ENCODE measurements at regions not wholly inside any gene's neighbourhood (a gene's known extent, or its start where the extent isn't known, plus 50 kb on each side); places are given as distances from the start of the nearest gene placed in this dataset.

DNA sequence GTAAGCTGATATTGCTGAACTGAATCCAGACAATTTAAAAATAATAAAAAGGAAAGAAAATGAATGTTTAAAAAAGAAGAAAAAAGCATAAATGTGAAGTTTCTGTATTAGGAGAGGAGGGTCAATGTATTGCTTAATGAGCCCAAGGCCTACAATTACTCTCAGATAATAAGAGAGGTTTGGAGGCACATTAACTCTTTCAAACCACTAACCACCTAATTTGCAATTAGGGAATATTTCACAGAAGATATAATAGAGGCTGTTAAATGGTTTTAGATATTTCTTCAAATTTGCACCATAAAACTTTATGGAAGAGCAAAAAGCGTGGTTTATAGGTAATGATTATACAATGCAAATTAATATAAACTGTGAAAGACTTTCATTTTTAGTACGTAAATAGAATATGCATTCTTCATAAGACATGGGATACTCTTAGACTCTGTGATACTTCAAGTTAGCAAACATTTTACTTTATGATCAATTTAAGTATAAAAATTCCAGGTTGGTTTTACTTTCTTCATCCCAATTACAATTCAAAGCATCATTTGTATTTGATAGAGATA is 364.2 kb upstream of the GALNTL6 start:
- DNase-seq (ENCODE audit: low read depth), result no peak
- Histone ChIP-seq H3K4me3 (ENCODE audit: low read length) (no peak overlapping the region), H3K27me3 (replicated peaks; ENCODE audit: control insufficient read depth, insufficient read depth, low read length) (no peaks in the 10 kb centered on the region), H3K9ac (ENCODE audit: low read length) (no peak overlapping the region), H3K36me3 (ENCODE audit: control insufficient read depth, insufficient read depth, low read length, severe bottlenecking) (no peaks in the 10 kb centered on the region), H3K9me3 (ENCODE audit: control insufficient read depth, low read length) (no peaks in the 10 kb centered on the region), H3K4me1 (ENCODE audit: control insufficient read depth, insufficient read depth, low read length) (no peaks in the 10 kb centered on the region)

GRCh38 chr4:171448358-171448757 is 364.8 kb upstream of the GALNTL6 start:
- H3K9ac ChIP-seq (ENCODE audit: low read length), result no peak overlapping the region
- H3K27me3 ChIP-seq (replicated peaks; ENCODE audit: control insufficient read depth, insufficient read depth, low read length), result no peaks in the 10 kb centered on the region
- H3K9me3 ChIP-seq (ENCODE audit: control insufficient read depth, low read length), result no peaks in the 10 kb centered on the region
- no peak for DNase-seq (ENCODE audit: low read depth)
- H3K4me1 ChIP-seq (ENCODE audit: control insufficient read depth, insufficient read depth, low read length), result no peaks in the 10 kb centered on the region
- no peaks in the 10 kb centered on the region for H3K36me3 ChIP-seq (ENCODE audit: control insufficient read depth, insufficient read depth, low read length, severe bottlenecking)
- H3K4me3 ChIP-seq (ENCODE audit: low read length), result no peak overlapping the region

- no peaks in the 10 kb centered on the region for H3K27me3 ChIP-seq (replicated peaks; ENCODE audit: control insufficient read depth, insufficient read depth, low read length)
- no peak overlapping the region for H3K4me3 ChIP-seq (ENCODE audit: low read length)
- no peak for DNase-seq (ENCODE audit: low read depth)
- no peaks in the 10 kb centered on the region for H3K36me3 ChIP-seq (ENCODE audit: control insufficient read depth, insufficient read depth, low read length, severe bottlenecking)
- no peak overlapping the region for H3K9ac ChIP-seq (ENCODE audit: low read length)
- H3K9me3 ChIP-seq (ENCODE audit: control insufficient read depth, low read length), result no peaks in the 10 kb centered on the region
- no peaks in the 10 kb centered on the region for H3K4me1 ChIP-seq (ENCODE audit: control insufficient read depth, insufficient read depth, low read length)
These were observed 371.8 kb upstream of the GALNTL6 start for GRCh38 chr4:171441300-171441941.

DNA sequence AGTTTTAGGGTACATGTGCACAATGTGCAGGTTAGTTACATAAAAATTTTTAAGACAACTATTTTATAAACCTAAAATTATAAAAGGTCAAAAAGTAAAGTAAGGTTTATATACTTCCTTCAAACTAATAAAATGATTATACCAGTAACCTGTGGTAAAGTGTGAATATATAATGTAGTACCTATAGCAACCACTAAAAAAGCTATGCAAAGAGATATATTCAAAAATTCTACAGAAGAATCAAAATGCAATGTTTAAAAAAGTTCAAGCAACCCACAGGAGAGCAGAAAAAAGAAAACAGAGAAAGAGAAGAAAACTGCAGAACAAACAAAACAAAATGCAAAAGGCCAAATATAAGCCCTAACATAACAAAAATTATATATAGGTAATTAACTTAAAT is 379.5 kb upstream of the GALNTL6 start:
- DNase-seq (ENCODE audit: low read depth), result no peak
- no peak overlapping the region for H3K4me3 ChIP-seq (ENCODE audit: low read length)
- H3K9ac ChIP-seq (ENCODE audit: low read length), result no peak overlapping the region
- no peaks in the 10 kb centered on the region for H3K9me3 ChIP-seq (ENCODE audit: control insufficient read depth, low read length)
- H3K4me1 ChIP-seq (ENCODE audit: control insufficient read depth, insufficient read depth, low read length), result no peaks in the 10 kb centered on the region
- no peaks in the 10 kb centered on the region for H3K36me3 ChIP-seq (ENCODE audit: control insufficient read depth, insufficient read depth, low read length, severe bottlenecking)
- no peaks in the 10 kb centered on the region for H3K27me3 ChIP-seq (replicated peaks; ENCODE audit: control insufficient read depth, insufficient read depth, low read length)

DNA sequence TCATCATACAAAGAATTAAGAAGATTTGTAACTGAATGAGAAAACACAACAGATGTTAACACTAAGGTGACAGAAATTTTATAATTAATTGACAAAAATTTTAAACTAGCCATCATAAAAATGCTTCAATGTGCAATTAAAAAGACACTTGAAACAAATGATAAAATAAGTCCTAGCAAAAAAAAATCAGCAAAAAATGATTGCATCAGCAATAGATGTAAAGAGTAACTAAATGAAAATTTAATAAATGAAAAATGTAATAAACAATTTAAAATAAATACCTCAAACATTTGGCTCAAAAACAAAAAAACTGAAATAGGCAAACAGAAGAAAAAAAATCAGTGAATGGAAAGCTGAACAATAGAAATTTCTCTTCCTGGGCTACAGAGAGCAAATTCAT is 380.7 kb upstream of the GALNTL6 start:
- Histone ChIP-seq H3K27me3 (replicated peaks; ENCODE audit: control insufficient read depth, insufficient read depth, low read length) (no peaks in the 10 kb centered on the region), H3K4me1 (ENCODE audit: control insufficient read depth, insufficient read depth, low read length) (no peaks in the 10 kb centered on the region), H3K9ac (ENCODE audit: low read length) (no peak overlapping the region), H3K4me3 (ENCODE audit: low read length) (no peak overlapping the region), H3K9me3 (ENCODE audit: control insufficient read depth, low read length) (no peaks in the 10 kb centered on the region), H3K36me3 (ENCODE audit: control insufficient read depth, insufficient read depth, low read length, severe bottlenecking) (no peaks in the 10 kb centered on the region)
- no peak for DNase-seq (ENCODE audit: low read depth)

DNA sequence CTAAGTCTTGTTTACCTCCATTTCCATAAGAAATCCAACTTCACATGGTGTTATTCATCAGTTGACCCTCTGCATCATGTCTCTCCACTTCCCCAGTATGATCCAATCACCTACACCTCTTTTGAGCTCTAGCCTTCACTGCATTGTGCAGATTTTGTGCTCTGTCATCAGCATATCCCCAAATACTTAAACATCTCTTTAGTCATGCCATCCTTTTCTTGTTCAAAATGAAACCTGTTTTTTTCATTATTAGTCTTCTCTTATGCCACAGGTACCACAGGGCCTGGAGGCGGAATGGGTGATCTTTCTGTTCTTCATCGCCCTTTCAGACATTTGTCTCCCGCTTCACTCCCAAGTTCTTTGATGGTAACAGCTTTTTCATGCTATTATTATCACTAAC is 382.7 kb upstream of the GALNTL6 start:
- DNase-seq (ENCODE audit: low read depth), result no peak

DNA sequence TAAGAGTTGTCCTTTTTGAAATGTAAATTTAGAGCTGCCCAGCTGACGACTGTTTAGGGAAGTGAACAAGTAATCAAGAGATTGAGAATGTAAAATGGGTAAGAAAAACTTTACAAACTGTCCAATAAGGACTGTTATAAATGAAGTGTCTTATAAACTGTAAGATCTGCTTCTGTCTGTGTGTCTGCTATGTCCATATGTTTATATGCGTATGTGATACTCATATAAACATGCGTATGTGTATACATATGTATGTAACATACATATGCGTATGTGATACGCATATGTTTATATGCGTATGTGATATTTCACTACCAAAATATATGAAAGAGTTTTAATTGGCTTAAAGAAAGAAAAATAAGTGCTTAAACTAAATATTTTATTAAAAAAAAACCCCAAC is 416.0 kb upstream of the GALNTL6 start:
- H3K4me1 ChIP-seq (ENCODE audit: control insufficient read depth, insufficient read depth, low read length), result no peaks in the 10 kb centered on the region
- H3K9me3 ChIP-seq (ENCODE audit: control insufficient read depth, low read length), result peaks cover 5% of the 10 kb centered on the region
- no peak overlapping the region for H3K4me3 ChIP-seq (ENCODE audit: low read length)
- no peaks in the 10 kb centered on the region for H3K27me3 ChIP-seq (replicated peaks; ENCODE audit: control insufficient read depth, insufficient read depth, low read length)
- H3K36me3 ChIP-seq (ENCODE audit: control insufficient read depth, insufficient read depth, low read length, severe bottlenecking), result no peaks in the 10 kb centered on the region
- DNase-seq (ENCODE audit: low read depth), result no peak
- H3K9ac ChIP-seq (ENCODE audit: low read length), result no peak overlapping the region

More for the DNA sequence above, 382.7 kb upstream of the GALNTL6 start:
- no peaks in the 10 kb centered on the region for H3K4me1 ChIP-seq (ENCODE audit: control insufficient read depth, insufficient read depth, low read length)
- H3K27me3 ChIP-seq (replicated peaks; ENCODE audit: control insufficient read depth, insufficient read depth, low read length), result no peaks in the 10 kb centered on the region
- no peaks in the 10 kb centered on the region for H3K9me3 ChIP-seq (ENCODE audit: control insufficient read depth, low read length)
- no peak overlapping the region for H3K4me3 ChIP-seq (ENCODE audit: low read length)
- H3K36me3 ChIP-seq (ENCODE audit: control insufficient read depth, insufficient read depth, low read length, severe bottlenecking), result no peaks in the 10 kb centered on the region
- no peak overlapping the region for H3K9ac ChIP-seq (ENCODE audit: low read length)

DNA sequence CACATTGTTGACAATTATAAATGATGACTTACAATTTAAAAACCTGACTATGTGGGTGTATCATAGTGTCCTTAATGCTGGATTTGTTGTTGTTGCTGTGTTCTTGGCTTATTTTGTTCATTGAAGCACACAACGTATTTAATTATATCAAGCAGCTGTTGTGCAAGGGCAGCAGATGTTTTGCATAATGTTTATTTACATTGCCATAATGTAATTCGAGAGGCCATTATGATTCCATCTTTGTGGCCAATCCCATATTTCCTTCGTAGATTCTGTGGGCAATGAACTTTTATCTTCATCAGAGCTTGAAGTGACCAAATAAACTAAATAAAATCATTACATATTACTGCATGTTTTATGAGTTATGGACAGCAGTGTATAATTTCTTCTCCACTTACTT is 422.6 kb upstream of the GALNTL6 start:
- Histone ChIP-seq H3K9me3 (ENCODE audit: control insufficient read depth, low read length) (peaks cover 4% of the 10 kb centered on the region), H3K27me3 (replicated peaks; ENCODE audit: control insufficient read depth, insufficient read depth, low read length) (no peaks in the 10 kb centered on the region), H3K4me1 (ENCODE audit: control insufficient read depth, insufficient read depth, low read length) (no peaks in the 10 kb centered on the region), H3K36me3 (ENCODE audit: control insufficient read depth, insufficient read depth, low read length, severe bottlenecking) (no peaks in the 10 kb centered on the region), H3K9ac (ENCODE audit: low read length) (no peak overlapping the region), H3K4me3 (ENCODE audit: low read length) (no peak overlapping the region)
- peak; percentile 82 for DNase-seq (ENCODE audit: low read depth)

DNA sequence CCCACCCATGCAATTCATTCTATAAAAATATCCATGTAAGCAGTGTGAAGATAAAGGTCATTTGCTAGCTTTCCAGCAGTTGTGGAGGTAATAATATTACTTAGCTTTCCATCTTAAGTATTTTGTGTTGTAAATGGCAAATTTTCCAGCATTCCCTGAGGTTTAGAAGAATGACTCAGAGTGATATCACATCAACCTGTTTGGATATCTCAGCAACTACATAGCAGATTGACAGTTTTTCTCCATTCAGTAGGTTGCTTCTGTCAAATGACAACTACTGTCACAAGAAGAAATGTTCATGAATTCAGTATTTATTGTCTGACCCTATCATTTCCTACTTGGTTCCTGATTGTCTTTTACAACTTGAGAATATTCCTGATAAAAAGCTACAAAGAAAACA is 434.9 kb upstream of the GALNTL6 start:
- H3K4me3 ChIP-seq (ENCODE audit: low read length), result no peak overlapping the region
- peak; percentile 8 for DNase-seq (ENCODE audit: low read depth)
- no peaks in the 10 kb centered on the region for H3K36me3 ChIP-seq (ENCODE audit: control insufficient read depth, insufficient read depth, low read length, severe bottlenecking)
- no peak overlapping the region for H3K9ac ChIP-seq (ENCODE audit: low read length)
- no peaks in the 10 kb centered on the region for H3K9me3 ChIP-seq (ENCODE audit: control insufficient read depth, low read length)
- no peaks in the 10 kb centered on the region for H3K27me3 ChIP-seq (replicated peaks; ENCODE audit: control insufficient read depth, insufficient read depth, low read length)
- H3K4me1 ChIP-seq (ENCODE audit: control insufficient read depth, insufficient read depth, low read length), result no peaks in the 10 kb centered on the region

- no peaks in the 10 kb centered on the region for H3K4me1 ChIP-seq (ENCODE audit: control insufficient read depth, insufficient read depth, low read length)
- DNase-seq (ENCODE audit: low read depth), result no peak
- H3K36me3 ChIP-seq (ENCODE audit: control insufficient read depth, insufficient read depth, low read length, severe bottlenecking), result no peaks in the 10 kb centered on the region
- no peak overlapping the region for H3K4me3 ChIP-seq (ENCODE audit: low read length)
- H3K9ac ChIP-seq (ENCODE audit: low read length), result no peak overlapping the region
- no peaks in the 10 kb centered on the region for H3K9me3 ChIP-seq (ENCODE audit: control insufficient read depth, low read length)
- H3K27me3 ChIP-seq (replicated peaks; ENCODE audit: control insufficient read depth, insufficient read depth, low read length), result no peaks in the 10 kb centered on the region
These were observed 436.5 kb upstream of the GALNTL6 start for GRCh38 chr4:171376724-171377123.

DNA sequence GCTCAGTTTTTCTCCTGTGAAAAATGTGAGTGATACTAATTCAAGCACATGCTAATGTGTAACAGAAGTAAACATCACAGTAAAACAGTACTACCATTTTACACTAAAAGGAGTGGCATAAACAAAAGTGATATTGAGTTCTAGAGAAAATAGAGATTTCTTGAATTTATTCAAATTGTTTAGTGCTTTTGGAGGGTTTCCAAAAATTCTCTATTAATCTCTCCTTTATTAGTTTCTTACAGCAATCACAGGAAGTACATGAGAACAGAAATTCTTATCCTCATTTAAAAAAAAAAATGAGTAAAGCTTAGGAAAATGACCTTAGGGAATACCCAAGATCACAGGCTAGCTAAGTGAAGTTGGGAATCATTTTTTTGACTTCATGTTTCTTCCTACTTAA is 459.7 kb upstream of the GALNTL6 start:
- Histone ChIP-seq H3K4me3 (ENCODE audit: low read length) (no peak overlapping the region), H3K27me3 (replicated peaks; ENCODE audit: control insufficient read depth, insufficient read depth, low read length) (no peaks in the 10 kb centered on the region), H3K4me1 (ENCODE audit: control insufficient read depth, insufficient read depth, low read length) (no peaks in the 10 kb centered on the region), H3K9ac (ENCODE audit: low read length) (no peak overlapping the region), H3K36me3 (ENCODE audit: control insufficient read depth, insufficient read depth, low read length, severe bottlenecking) (no peaks in the 10 kb centered on the region), H3K9me3 (ENCODE audit: control insufficient read depth, low read length) (no peaks in the 10 kb centered on the region)
- DNase-seq (ENCODE audit: low read depth), result no peak

GRCh38 chr4:171348090-171348489 is 465.1 kb upstream of the GALNTL6 start:
- Histone ChIP-seq H3K4me3 (ENCODE audit: low read length) (no peak overlapping the region), H3K27me3 (replicated peaks; ENCODE audit: control insufficient read depth, insufficient read depth, low read length) (no peaks in the 10 kb centered on the region)

More at GRCh38 chr4:171348090-171348489, 465.1 kb upstream of the GALNTL6 start:
- Histone ChIP-seq H3K9me3 (ENCODE audit: control insufficient read depth, low read length) (no peaks in the 10 kb centered on the region), H3K36me3 (ENCODE audit: control insufficient read depth, insufficient read depth, low read length, severe bottlenecking) (no peaks in the 10 kb centered on the region), H3K4me1 (ENCODE audit: control insufficient read depth, insufficient read depth, low read length) (no peaks in the 10 kb centered on the region), H3K9ac (ENCODE audit: low read length) (no peak overlapping the region)
- DNase-seq (ENCODE audit: low read depth), result no peak
